GM21423 (cell line): ENCODE measurements at regions not wholly inside any gene's neighbourhood (a gene's known extent, or its start where the extent isn't known, plus 50 kb on each side); places are given as distances from the start of the nearest gene placed in this dataset.
"Not testable (repeated sequence)": the region's sequence is repeated elsewhere in the genome, so short reads cannot be mapped to it uniquely, and the experiment has no call there.

Source experiments
- ATAC-seq: cut with Tn5 transposase; IDR thresholded peaks from one replicate; pipeline ENCODE4 v1.9.1; 2021; ENCODE audit warnings: mild to moderate bottlenecking, moderate library complexity; ENCODE audit not compliant: unreplicated experiment

GRCh38 chr1:149274493-149274892 is 171.1 kb upstream of the NBPF9 start:
- not testable (repeated sequence) for ATAC-seq

GRCh38 chr1:149275802-149276201 is 172.5 kb upstream of the NBPF9 start:
- not testable (repeated sequence) for ATAC-seq

DNA sequence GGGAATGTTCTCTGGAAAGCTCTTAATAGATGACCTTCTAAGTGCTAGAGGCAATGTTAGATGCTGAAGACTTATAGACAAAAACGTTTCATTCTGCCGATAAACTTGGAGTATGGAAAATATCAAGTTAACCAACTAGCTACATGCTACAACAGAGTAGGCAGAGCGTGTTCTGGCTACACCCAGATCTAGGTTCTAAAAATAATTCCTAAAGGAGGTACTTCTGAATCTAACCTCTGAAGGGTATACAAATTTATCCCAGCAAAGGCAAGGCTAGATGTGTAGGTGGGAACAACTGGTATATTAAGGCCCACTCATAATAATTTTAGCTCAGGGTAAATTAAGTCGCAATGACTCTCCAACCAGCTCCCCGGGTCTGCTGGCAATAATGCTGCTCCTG is 173.1 kb upstream of the NBPF9 start:
- not testable (repeated sequence) for ATAC-seq

- ATAC-seq: not testable (repeated sequence)
Measured at GRCh38 chr1:149278156-149278555, 174.8 kb upstream of the NBPF9 start.

DNA sequence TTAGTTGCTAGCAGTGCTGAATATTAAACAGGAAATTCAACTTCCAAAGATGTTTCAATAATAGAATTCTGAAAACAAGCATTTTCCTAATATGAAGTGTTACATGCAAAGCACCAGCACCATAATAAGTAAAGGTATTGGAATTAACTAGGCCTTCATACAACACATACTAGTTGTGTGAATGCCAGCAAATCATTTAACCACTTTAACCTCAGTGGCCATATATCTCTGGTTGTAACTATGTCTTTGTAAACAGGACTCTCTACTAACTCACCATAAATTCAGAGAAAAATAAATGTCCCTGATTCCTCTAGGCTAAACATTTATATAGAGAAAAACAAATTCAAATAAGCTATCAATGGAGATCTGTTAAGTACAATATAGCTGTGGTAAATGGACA is 175.7 kb upstream of the NBPF9 start:
- ATAC-seq: not testable (repeated sequence)

GRCh38 chr1:149279512-149279911 is 176.2 kb upstream of the NBPF9 start:
- not testable (repeated sequence) for ATAC-seq

DNA sequence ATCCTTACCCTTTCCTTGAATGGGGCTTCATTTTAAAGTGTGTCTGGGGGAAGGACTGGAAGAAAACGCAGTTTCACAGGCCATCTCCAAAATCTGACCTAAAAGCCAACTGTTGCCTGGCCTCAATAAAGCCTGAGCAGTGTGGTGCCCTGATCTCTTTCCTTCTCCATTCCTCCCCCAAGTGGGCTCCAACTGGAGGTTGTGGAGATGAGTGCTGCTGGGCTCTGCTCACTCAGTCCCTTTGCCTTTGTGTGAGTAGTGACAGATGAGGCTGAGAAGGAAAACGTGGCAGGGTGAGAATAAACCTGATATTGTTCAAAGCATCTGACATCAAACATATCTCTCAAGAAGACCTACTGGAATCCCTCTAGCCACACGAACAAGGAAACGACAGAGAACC is 181.4 kb upstream of the NBPF9 start:
- not testable (repeated sequence) for ATAC-seq

DNA sequence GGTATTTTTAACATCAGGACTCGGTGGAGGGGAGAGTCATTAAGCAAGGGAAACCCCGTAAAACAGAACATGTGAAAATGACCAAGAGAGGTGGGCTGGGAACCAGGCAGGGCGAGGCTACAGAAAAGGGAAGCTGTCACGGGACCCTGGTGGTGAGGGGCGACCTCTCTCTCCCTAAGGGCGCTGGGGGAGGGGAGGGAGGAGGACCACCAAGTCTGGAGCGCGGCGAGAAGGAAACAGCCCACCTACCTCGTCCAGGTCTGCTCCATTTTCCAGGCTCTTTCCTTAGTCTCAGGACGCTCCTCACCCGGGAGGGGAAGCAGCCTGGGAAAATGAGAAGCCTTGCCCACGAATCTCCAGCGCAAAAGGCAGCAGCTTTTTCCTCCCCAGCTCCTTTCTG is 181.9 kb upstream of the NBPF9 start:
- ATAC-seq: not testable (repeated sequence)

GRCh38 chr1:149285638-149286037 is 182.3 kb upstream of the NBPF9 start:
- ATAC-seq: not testable (repeated sequence)

GRCh38 chr1:149288580-149288979 is 185.2 kb upstream of the NBPF9 start:
- ATAC-seq: not testable (repeated sequence)

DNA sequence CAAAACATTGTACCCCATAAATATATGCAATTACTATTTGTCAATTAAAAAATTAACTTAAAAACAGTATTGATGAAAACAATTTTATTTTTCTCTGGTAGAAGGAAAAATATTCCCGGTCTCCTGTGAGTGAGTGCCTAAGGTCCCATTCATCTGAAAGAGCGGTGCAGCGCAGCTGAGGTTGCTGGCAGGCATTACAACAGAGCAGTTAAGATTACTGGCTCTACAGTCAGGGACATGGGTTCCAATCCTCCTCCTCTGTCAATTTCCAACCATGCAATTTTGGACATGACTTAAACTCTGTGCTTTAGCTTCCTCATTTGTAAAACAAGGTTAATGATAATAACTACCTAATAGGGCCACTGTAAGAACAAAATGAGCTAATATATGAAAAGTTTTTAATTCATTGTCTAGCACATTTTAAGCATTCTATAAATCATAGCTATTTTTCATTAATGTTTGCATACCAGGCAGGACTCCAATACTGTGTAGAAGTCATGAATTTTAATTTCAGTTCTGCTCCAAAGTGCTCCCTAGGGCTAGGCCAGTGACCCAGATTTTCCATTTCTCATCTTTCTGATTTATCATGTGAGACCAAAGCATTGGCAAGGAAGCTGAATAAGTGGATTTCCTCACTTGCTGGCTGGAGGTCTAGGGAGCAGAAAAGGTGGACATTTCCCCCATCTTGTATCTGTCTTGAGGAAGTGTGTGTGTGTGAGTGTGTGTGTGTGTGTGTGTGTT is 174.2 kb upstream of the NBPF19 start:
- ATAC-seq: not testable (repeated sequence)

- ATAC-seq: not testable (repeated sequence)
Measured at GRCh38 chr1:149301282-149301681, 173.6 kb upstream of the NBPF19 start.

DNA sequence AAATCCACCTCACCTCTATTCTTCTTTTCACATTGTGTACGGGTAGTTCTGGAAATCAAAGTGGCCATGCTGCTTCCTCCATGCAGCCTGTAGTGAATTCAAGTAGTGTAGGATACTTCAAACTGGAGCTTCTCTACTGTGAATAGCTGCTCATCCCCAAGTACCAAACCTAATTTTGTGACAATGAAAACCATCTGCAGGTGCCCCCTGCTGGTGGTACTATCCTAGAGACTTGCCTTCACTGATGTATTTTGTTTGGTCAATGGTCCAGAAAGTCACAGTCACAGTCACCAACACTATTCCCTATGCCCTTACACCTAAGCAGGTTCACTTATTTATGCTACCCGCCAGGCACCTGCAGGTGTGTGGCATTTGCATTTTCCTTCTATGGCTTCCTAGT is 170.0 kb upstream of the NBPF19 start:
- not testable (repeated sequence) for ATAC-seq

GRCh38 chr1:149307640-149308039 is 167.2 kb upstream of the NBPF19 start:
- ATAC-seq: not testable (repeated sequence)

DNA sequence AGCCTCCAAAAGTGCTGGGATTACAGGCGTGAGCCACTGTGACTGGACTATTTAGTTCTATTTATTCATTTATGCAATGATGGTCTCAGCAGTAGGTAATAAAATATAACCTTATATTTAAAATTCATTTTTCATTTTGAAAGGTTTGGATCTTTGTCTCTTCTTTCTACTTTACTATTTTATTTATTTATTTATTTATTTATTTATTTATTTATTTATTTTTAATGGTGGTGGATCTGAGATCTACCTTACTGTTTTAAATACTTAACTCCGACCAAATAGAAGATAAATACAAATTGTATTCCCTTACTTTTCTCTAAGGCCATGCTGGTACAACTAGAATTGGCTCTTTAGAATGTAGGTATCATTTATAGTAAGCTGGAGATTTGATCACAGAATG is 159.9 kb upstream of the NBPF19 start:
- ATAC-seq: not testable (repeated sequence)

DNA sequence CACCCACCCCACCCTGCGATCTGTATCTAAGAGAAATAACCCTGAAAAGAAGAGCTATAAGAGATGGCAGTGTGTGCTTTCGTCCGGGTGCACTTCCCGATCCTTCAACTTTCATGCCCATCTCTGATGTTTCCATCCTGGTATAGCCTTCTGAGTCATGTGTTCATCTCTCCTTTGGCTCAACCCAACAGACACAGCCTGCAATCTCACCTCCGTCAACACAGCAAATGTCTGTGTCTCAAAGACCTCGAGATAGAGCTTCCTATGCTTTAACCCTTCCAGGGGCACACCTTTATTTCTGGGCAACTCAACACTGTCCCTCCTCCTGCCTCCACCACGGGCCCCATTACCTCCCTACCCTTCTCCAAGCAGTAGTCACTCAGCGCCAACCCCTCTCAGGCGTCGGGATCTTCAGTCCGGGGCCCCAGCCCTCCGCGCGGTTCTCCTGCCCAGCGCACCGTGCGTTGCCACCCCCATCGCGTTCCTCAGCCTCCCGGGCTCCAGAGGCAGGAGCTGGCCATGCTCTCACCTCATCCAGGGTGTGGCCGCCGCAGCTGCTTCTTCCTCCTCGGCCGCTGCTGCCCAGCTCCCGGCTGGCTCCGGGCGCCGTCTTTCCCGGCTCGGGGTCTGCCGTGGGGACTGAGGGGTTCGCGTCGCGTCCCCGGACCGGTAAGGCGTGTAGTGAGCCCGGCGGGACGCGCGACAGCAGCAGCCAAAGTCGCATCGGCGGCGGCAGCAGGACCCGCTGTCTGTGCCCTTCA is 153.7 kb upstream of the NBPF19 start:
- not testable (repeated sequence) for ATAC-seq

GRCh38 chr1:149321732-149322016 is 153.2 kb upstream of the NBPF19 start:
- not testable (repeated sequence) for ATAC-seq

- ATAC-seq: not testable (repeated sequence)
Measured at GRCh38 chr1:149330081-149330335, 144.8 kb upstream of the NBPF19 start.

DNA sequence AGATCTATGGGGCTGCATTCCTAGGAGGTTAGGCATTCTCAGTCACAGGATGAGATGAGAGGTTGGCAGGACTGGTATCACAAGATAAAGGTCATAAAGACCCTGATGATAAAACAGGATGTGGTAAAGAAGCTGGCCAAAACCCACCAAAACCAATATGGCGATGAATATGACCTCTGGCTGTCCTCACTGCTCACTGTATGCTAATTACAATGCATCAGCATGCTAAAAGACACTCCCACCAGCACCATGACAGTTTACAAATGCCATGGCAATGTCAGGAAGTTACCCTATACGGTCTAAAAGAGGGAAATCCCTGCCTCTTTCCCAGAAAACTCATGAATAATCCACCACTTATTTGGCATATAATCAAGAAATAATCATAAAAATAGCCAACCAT is 138.8 kb upstream of the NBPF19 start:
- ATAC-seq: not testable (repeated sequence)

GRCh38 chr1:149338221-149338691 is 136.6 kb upstream of the NBPF19 start:
- not testable (repeated sequence) for ATAC-seq

DNA sequence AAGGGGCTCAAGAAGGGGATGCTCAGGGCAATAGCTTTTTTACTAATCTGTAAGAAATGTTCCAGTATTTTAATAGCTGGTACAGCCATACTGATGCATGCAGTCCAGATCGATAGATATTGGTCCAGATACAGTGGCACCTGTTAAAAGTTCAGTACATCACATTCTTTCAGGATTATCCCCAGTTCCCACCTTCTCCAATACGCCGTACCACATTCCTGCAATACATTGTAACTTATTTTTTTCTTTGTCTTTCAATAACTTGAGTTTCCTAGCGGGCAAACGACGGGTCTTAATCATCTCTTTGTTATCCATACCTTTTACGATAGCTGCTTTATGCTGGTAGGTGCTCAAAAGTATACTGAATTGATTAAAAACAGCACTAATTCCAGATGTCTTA is 136.1 kb upstream of the NBPF19 start:
- ATAC-seq: not testable (repeated sequence)

- ATAC-seq: not testable (repeated sequence)
Measured at GRCh38 chr1:149349448-149349847, 125.4 kb upstream of the NBPF19 start.
